Thyroid gland (tissue), 4 donors: ENCODE measurements at regions not wholly inside any gene's neighbourhood (a gene's known extent, or its start where the extent isn't known, plus 50 kb on each side); places are given as distances from the start of the nearest gene placed in this dataset.

Source experiments
- CTCF ChIP-seq, 6 experiments: fragments of 200-600 bp in 3 of 6; fragments of 450-650 bp in 3 of 6; sonication (generic) in 3 of 6; IDR thresholded peaks; one replicate each; pipeline ENCODE4 v1.5.1; 2016 to 2019; ENCODE audit warnings: antibody characterized with exemption in 6 of 6, mild to moderate bottlenecking in 2 of 6, inconsistent platforms in 1 of 6, moderate library complexity in 1 of 6
- POLR2A ChIP-seq, 2 donors: fragments of 450-650 bp; IDR thresholded peaks; one replicate each; pipeline ENCODE4 v1.6.1; 2017; ENCODE audit warnings: antibody characterized with exemption in 2 of 2, mild to moderate bottlenecking in 2 of 2, moderate library complexity in 1 of 2

GRCh38 chr5:68531970-68532369 lies 316.4 kb downstream of the PIK3R1 start:
- no peak for TF ChIP-seq CTCF (IDR thresholded peaks at IDR 0.05)
- no peak for TF ChIP-seq POLR2A (IDR thresholded peaks at IDR 0.05)
